ENCODE measurements at regions not wholly inside any gene's neighbourhood (a gene's known extent, or its start where the extent isn't known, plus 50 kb on each side); places are given as distances from the start of the nearest gene placed in this dataset.

DNA sequence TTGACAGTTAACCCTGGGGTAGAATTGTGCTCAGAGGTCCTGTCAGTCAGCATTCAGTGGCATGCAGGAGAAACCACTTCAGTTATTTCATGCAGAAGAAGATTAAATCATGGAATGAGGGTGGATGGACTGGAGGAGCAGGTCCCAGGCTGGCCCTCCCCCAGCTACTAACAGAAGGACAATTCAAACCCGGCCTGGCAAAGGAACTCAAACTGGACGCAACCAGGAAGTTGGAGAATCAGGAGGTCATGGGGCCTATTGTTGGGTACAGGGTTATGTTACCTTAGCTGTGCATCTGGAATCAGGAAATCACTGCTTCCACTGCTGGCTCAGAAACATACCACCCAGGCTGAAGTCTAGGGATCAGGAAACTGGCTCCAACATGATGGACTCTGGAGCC is 121.4 kb downstream of the GPAT3 start:
- Histone ChIP-seq H3T11ph (ENCODE audit: low read length) (no peak overlapping the region), H3K9ac (ENCODE audit: extremely low read depth, insufficient read length, low read length) (no peak overlapping the region), H2BK20ac (ENCODE audit: low read depth, low read length, poor library complexity, severe bottlenecking) (no peak overlapping the region), H4K91ac (ENCODE audit: insufficient read length, low read depth, low read length) (no peak overlapping the region), H4K20me1 (ENCODE audit: control insufficient read depth, insufficient read depth, insufficient read length) (no peaks in the 10 kb centered on the region), H3K4me2 (ENCODE audit: insufficient read depth, insufficient read length, low read length) (no peak overlapping the region), H3K27me3 (ENCODE audit: insufficient read depth, low read length) (no peaks in the 10 kb centered on the region), H3K23me2 (ENCODE audit: insufficient read length, low read depth, low read length, poor library complexity, severe bottlenecking) (no peaks in the 10 kb centered on the region), H2BK15ac (ENCODE audit: low read depth, low read length) (no peak overlapping the region), H3K18ac (ENCODE audit: insufficient read length, low read depth, low read length) (no peak overlapping the region), H3K23ac (ENCODE audit: insufficient read length, low read depth, low read length) (no peak overlapping the region), H2AK5ac (ENCODE audit: insufficient read length, low read length) (no peak overlapping the region), H2BK5ac (ENCODE audit: insufficient read length, low read length) (no peak overlapping the region), H2BK120ac (ENCODE audit: low read depth, low read length, poor library complexity, severe bottlenecking) (no peak overlapping the region), H2AFZ (ENCODE audit: low read length) (no peak overlapping the region), H4K8ac (replicated peaks; ENCODE audit: insufficient read length, low read depth, low read length) (no peak overlapping the region), H3K56ac (ENCODE audit: insufficient read length, low read depth, low read length) (no peak overlapping the region), H3K79me1 (ENCODE audit: insufficient read depth, low read depth, low read length, poor library complexity, severe bottlenecking) (no peaks in the 10 kb centered on the region), H2BK12ac (ENCODE audit: insufficient read length, low read depth, low read length) (no peak overlapping the region), H3K14ac (ENCODE audit: insufficient read depth, low read length) (no peak overlapping the region), H3K4ac (ENCODE audit: low read depth, low read length) (no peak overlapping the region), H4K5ac (ENCODE audit: insufficient read length, low read depth, low read length) (no peak overlapping the region), H3K79me2 (ENCODE audit: insufficient read depth, low read length) (no peaks in the 10 kb centered on the region), H3K9me3 (ENCODE audit: control insufficient read depth, low read depth, low read length) (no peaks in the 10 kb centered on the region), H3K27ac (ENCODE audit: insufficient read length, low read depth, low read length) (no peak overlapping the region), H3K4me1 (ENCODE audit: insufficient read depth, low read length) (peaks cover 2% of the 10 kb centered on the region; the same call in 1 of the 2 replicates)
- DNase-seq: no peak
- H3K4me3 Mint-ChIP-seq: no peak overlapping the region
- H3K36me3 Mint-ChIP-seq (ENCODE audit: insufficient read depth in 1 of 3, low read depth in 3 of 3): no peaks in the 10 kb centered on the region
- no peak overlapping the region for H3K27ac Mint-ChIP-seq
- no CpG with 5 or more reads among the region's 2 CpGs for WGBS (ENCODE audit: extremely low coverage, insufficient read length, low lambda C conversion rate)
- no peaks in the 10 kb centered on the region for H3K27me3 Mint-ChIP-seq (ENCODE audit: low read depth)
- TF ChIP-seq CTCF (conservative IDR thresholded peaks at IDR 0.05): no peak
- H3K9me3 Mint-ChIP-seq: no peaks in the 10 kb centered on the region
- peaks cover 11 to 16% of the 10 kb centered on the region in 2 experiments for H3K4me1 Mint-ChIP-seq
